Lower leg skin (tissue), 4 donors: ENCODE measurements at regions not wholly inside any gene's neighbourhood (a gene's known extent, or its start where the extent isn't known, plus 50 kb on each side); places are given as distances from the start of the nearest gene placed in this dataset.

Experiments
- DNase-seq, 2 donors: peaks; one replicate each; pipeline ENCODE4 v3.0.0-alpha.2; 2019; ENCODE audit warnings: low spot score in 2 of 2
- H3K4me3 ChIP-seq: fragments of 200-600 bp; sonication (generic); 2 replicates; pipeline ENCODE4 v1.5.1; 2017; ENCODE audit warnings: mild to moderate bottlenecking, low read depth; ENCODE audit not compliant: poor library complexity, severe bottlenecking
- POLR2A ChIP-seq, 2 donors: fragments of 450-650 bp; IDR thresholded peaks; one replicate each; pipeline ENCODE4 v1.6.1; 2016 to 2017; ENCODE audit warnings: antibody characterized with exemption in 2 of 2, mild to moderate bottlenecking in 1 of 2, moderate library complexity in 1 of 2
- whole genome bisulfite sequencing, 2 donors: methylation state at CpG; one replicate each; pipeline ENCODE4 v1.1.5; 2018; 5-methylcytosine and 5-hydroxymethylcytosine counted together
- intact Hi-C: fragments of 100-400 bp; cut with DNase I; formaldehyde crosslinking; loops from one replicate; pipeline ENCODE4 v1.15.0; 2023; ENCODE audit warnings: low total_unique reads
- TF ChIP-seq, protein P1 (sequence below), 3 donors: fragments of 450-650 bp; IDR thresholded peaks; one replicate each; pipeline ENCODE4 v1.5.1; 2016; ENCODE audit warnings: antibody characterized with exemption in 3 of 3, mild to moderate bottlenecking in 3 of 3, moderate library complexity in 2 of 3

DNA sequence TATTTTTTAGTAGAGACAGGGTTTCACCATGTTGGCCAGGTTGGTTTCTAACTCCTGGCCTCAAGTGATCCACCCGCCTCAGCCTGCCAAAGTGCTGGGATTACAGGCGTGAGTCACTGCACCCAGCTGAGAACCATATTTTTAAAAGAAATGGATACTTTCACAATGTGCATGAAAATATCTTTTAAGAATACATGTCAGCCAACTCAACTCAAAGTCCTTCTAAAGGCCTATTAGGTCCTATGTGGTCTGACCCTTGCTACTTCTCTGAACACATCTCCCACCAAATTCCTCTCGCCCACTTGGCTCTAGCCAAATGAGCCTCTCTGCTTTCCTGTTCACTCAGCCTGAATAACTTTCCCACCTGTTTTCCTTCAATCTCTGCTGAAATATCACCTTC is 119.6 kb downstream of the MTX2 start:
- intact Hi-C loops: no loop called here
- no peak overlapping the region for H3K4me3 ChIP-seq
- no peak for DNase-seq
- WGBS, 2 donors: 83% methylated on average over 3 of the region's 3 CpGs
- TF ChIP-seq, protein P1, sequence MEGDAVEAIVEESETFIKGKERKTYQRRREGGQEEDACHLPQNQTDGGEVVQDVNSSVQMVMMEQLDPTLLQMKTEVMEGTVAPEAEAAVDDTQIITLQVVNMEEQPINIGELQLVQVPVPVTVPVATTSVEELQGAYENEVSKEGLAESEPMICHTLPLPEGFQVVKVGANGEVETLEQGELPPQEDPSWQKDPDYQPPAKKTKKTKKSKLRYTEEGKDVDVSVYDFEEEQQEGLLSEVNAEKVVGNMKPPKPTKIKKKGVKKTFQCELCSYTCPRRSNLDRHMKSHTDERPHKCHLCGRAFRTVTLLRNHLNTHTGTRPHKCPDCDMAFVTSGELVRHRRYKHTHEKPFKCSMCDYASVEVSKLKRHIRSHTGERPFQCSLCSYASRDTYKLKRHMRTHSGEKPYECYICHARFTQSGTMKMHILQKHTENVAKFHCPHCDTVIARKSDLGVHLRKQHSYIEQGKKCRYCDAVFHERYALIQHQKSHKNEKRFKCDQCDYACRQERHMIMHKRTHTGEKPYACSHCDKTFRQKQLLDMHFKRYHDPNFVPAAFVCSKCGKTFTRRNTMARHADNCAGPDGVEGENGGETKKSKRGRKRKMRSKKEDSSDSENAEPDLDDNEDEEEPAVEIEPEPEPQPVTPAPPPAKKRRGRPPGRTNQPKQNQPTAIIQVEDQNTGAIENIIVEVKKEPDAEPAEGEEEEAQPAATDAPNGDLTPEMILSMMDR (IDR thresholded peaks at IDR 0.05): no peak
- TF ChIP-seq POLR2A (IDR thresholded peaks at IDR 0.05): no peak

DNA sequence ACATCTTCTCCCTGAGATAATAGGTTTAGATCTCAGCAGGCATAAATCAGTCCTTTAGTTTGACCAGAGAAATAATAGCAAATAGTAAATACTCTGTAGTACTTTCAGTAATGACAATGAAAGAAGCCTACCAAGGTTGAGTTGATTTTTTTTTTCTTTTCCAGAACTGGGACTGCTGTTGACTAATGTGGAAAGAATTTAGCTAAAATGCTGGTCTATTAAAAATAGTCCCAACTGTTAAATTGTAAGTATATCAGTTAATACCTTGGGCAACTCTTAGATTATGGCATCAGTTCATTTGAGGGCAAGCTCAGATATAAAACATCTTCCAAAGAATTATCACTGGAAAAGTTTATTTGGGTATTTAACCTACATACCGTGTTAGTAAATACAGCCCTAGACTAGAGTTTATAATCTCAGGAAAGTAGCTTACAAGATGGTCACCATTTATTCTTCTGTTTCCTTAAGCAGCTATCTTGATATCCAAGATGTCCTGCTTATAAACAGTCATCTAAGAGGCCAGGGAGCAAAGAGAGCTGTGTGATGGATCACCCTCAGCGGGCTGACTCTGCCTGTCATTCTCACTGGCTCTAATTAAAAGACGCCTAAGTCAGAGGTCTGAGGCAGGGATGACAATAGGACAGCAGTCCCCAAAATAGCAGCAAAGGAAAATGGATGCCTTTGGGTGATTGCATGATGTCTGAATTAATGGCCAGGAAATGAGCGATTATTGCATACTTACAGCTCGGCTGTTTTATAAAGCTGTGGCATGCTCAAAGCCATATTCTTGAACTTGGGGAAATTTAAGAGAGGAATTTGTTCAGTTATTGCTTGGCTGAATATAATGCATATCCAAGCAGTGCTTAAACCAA is 121.3 kb downstream of the MTX2 start:
- intact Hi-C loops: no loop called here
- no peak for TF ChIP-seq POLR2A (IDR thresholded peaks at IDR 0.05)
- TF ChIP-seq, protein P1 (IDR thresholded peaks at IDR 0.05): no peak
- no peak for DNase-seq
- 64 to 73% methylated on average over 5 of the region's 5 CpGs for WGBS, 2 donors
- H3K4me3 ChIP-seq: no peak overlapping the region

DNA sequence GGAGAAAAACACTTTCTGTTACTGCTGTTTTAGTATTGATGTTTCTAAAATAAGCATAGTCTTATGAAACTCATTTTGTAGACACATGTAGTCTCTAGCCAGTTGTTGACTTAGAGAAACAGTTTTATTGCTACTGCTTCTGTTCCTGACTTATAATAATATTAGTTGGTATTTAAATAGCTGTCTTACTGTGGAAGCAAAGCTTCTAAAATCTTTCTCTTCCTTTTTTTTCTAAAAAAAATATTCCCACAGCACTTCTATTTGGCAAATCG is 121.8 kb downstream of the MTX2 start:
- TF ChIP-seq, protein P1 (IDR thresholded peaks at IDR 0.05): no peak
- no peak for TF ChIP-seq POLR2A (IDR thresholded peaks at IDR 0.05)
- intact Hi-C loops: no loop called here
- no peak for DNase-seq
- H3K4me3 ChIP-seq: no peak overlapping the region
- 79 to 89% methylated on average over 1 of the region's 1 CpG for WGBS, 2 donors

DNA sequence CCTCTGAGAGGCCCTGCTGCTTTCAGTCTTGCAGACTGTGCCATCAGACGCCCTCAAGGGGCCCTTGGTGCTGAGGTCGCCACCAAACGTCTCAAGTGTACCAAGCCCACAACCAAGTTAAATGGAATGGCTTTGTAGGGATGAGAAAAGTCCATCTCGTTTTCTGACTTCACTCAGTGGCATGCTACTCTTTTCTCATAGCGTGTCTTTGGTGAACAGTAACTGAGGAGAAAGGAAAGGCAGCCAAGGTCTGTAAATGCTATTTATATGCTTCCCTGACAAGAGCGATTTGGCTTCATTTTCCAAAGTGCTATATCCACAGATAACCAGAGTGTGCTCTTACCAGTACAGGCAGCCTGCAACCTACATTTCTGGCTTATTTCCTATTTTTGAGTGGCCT is 123.0 kb downstream of the MTX2 start:
- DNase-seq: no peak
- WGBS, 2 donors: 76 to 78% methylated on average over 6 of the region's 6 CpGs
- intact Hi-C loops: no loop called here
- no peak overlapping the region for H3K4me3 ChIP-seq
- TF ChIP-seq POLR2A (IDR thresholded peaks at IDR 0.05): no peak
- TF ChIP-seq, protein P1 (IDR thresholded peaks at IDR 0.05): no peak

DNA sequence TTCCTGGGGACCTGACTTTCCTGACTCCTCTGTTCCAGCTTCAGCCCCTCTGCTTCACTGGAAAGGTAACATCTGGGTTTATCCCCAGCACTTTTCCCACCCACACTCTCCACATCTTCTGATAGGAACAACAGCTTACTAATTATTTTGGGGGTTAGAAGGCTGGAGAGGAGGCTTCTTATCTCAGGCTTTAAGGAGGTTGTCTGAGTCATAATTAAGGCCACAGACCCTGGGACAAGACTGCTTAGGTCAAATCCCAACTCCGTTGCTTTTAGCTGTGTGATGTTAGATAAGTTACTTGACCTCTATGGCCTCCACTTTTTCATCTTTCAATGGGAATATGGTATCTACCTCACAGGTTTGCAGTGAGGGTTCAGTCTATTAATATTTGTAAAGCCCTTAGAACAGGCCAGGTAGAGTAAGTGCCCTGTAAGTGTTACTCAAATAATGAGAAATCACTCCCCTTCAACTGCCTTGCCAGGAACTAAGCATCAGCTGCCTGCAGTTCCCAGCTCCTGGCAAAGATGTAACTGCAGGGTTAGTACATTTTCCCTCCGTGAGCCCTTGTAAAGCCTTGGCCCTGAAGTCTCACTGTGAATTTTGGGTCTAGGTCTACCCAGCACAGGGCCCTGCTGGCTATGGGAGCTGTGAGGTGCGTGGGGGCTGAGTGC is 123.6 kb downstream of the MTX2 start:
- TF ChIP-seq, protein P1 (IDR thresholded peaks at IDR 0.05): no peak
- TF ChIP-seq POLR2A (IDR thresholded peaks at IDR 0.05): no peak
- 76 to 84% methylated on average over 3 of the region's 3 CpGs for WGBS, 2 donors
- DNase-seq: no peak
- intact Hi-C loops: no loop called here
- no peak overlapping the region for H3K4me3 ChIP-seq
